GM19372 (cell line): ENCODE measurements at regions not wholly inside any gene's neighbourhood (a gene's known extent, or its start where the extent isn't known, plus 50 kb on each side); places are given as distances from the start of the nearest gene placed in this dataset.

Experiments
- ATAC-seq: cut with Tn5 transposase; IDR thresholded peaks from one replicate; pipeline ENCODE4 v1.9.1; 2021; ENCODE audit warnings: mild to moderate bottlenecking, low read depth, moderate library complexity; ENCODE audit not compliant: unreplicated experiment

- ATAC-seq: no peak
Measured at GRCh38 chr16:65294165-65294564, 172.3 kb upstream of the CDH11 start.

GRCh38 chr16:65289022-65289421 is 167.2 kb upstream of the CDH11 start:
- ATAC-seq: no peak

- no peak for ATAC-seq
Measured at GRCh38 chr16:65287307-65287706, 165.4 kb upstream of the CDH11 start.

- ATAC-seq: no peak
Measured at GRCh38 chr16:65285128-65286048, 163.5 kb upstream of the CDH11 start.

GRCh38 chr16:65284626-65285025 is 162.8 kb upstream of the CDH11 start:
- no peak for ATAC-seq

- no peak for ATAC-seq
Measured at GRCh38 chr16:65283181-65283651, 161.4 kb upstream of the CDH11 start.

GRCh38 chr16:65281586-65281985 is 159.7 kb upstream of the CDH11 start:
- ATAC-seq: no peak

- no peak for ATAC-seq
Measured at GRCh38 chr16:65280845-65281512, 159.1 kb upstream of the CDH11 start.

GRCh38 chr16:65279576-65279975 is 157.7 kb upstream of the CDH11 start:
- no peak for ATAC-seq

- no peak for ATAC-seq
Measured at GRCh38 chr16:65278874-65279273, 157.0 kb upstream of the CDH11 start.

GRCh38 chr16:65274566-65274965 is 152.7 kb upstream of the CDH11 start:
- ATAC-seq: no peak

GRCh38 chr16:65272699-65273414 is 151.0 kb upstream of the CDH11 start:
- no peak for ATAC-seq

GRCh38 chr16:65271996-65272395 is 150.1 kb upstream of the CDH11 start:
- ATAC-seq: no peak

- ATAC-seq: no peak
Measured at GRCh38 chr16:65268331-65268730, 146.5 kb upstream of the CDH11 start.

- ATAC-seq: no peak
Measured at GRCh38 chr16:65263896-65264295, 142.0 kb upstream of the CDH11 start.

- ATAC-seq: no peak
Measured at GRCh38 chr16:65260746-65261145, 138.9 kb upstream of the CDH11 start.

- ATAC-seq: no peak
Measured at GRCh38 chr16:65254144-65254543, 132.3 kb upstream of the CDH11 start.

GRCh38 chr16:65249768-65250167 is 127.9 kb upstream of the CDH11 start:
- no peak for ATAC-seq

- ATAC-seq: no peak
Measured at GRCh38 chr16:65244787-65245186, 122.9 kb upstream of the CDH11 start.

GRCh38 chr16:65235339-65236177 is 113.7 kb upstream of the CDH11 start:
- ATAC-seq: no peak
